Testis (tissue), 2 donors: ENCODE measurements at regions not wholly inside any gene's neighbourhood (a gene's known extent, or its start where the extent isn't known, plus 50 kb on each side); places are given as distances from the start of the nearest gene placed in this dataset.

Source experiments
- CTCF ChIP-seq, 3 experiments: fragments of 450-650 bp in 2 of 3; fragments of 200-600 bp in 1 of 3; sonication (generic) in 1 of 3; IDR thresholded peaks; one replicate each; pipeline ENCODE4 v1.5.1; 2016 to 2019; ENCODE audit warnings: antibody characterized with exemption in 3 of 3, mild to moderate bottlenecking in 2 of 3, moderate library complexity in 1 of 3
- POLR2A ChIP-seq: fragments of 450-650 bp; IDR thresholded peaks from one replicate; pipeline ENCODE4 v1.6.1; 2017; ENCODE audit warnings: antibody characterized with exemption, mild to moderate bottlenecking, moderate library complexity

GRCh38 chr5:86679529-86679928, 61.8 kb downstream of the COX7C start:
- TF ChIP-seq POLR2A (no peak), CTCF (IDR thresholded peaks at IDR 0.05) (peak in 2 of 3 experiments; percentile 35 to 49)
